ENCODE measurements at regions not wholly inside any gene's neighbourhood (a gene's known extent, or its start where the extent isn't known, plus 50 kb on each side); places are given as distances from the start of the nearest gene placed in this dataset.
A peak's percentile ranks its signal among the peaks of the same experiment; 100 is the strongest.
"Not testable (repeated sequence)": the region's sequence is repeated elsewhere in the genome, so short reads cannot be mapped to it uniquely, and the experiment has no call there.

- DNase-seq: peak; percentile 48
Observed at GRCh38 chr15:38002883-38003477, 68.5 kb downstream of the TMCO5A start.

DNA sequence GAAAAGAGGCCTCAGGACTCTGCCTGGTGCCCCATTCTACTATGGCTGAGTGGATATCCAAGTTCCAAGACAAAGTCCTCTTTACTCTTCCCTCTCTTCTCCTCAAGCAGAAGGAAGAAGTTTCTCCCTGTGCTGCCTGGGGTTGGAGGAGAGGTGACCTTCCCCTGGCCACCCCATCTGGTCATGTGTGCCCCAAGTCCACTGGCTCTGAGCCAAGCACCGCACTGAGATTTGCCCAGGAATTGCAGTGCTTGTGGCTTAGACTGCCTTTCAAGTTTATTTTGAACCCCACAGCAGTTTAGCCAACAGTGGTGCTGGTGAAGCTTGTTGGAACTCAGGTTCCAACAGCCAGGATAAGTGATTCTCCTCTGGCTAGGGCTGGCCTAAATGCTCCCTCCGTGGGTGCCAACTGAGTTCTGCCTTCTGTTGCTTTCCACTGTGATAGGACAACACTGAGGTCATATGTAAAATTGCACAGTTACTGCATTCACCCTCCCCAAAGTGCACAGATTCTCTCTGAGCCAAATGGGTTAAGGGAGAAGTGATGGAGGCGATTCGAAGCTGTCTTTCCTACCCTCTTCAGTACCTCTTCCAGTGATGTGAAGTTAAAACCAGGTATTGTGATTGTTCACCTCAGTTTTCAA lies 69.9 kb downstream of the TMCO5A start:
- no peak for DNase-seq

GRCh38 chr15:38005953-38006808 lies 71.7 kb downstream of the TMCO5A start:
- DNase-seq: no peak

DNA sequence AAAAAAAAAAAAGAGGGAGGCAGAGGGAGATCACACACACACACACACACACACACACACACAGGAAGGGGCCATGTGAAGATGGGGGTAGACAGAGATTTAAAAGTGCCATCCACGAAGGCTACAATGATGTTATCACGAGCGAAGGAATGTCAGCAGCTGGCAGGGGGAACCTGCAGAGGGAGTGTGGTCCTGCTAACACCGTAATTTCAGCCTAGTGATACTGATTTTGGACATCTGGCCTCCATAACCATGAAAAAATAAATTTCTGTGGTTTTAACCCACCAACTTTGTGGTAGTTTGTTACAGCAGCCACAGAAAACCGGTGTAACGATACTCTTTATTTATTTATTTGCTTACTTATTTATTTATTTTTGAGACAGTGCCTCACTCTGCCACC lies 76.0 kb downstream of the TMCO5A start:
- no peak for DNase-seq

DNA sequence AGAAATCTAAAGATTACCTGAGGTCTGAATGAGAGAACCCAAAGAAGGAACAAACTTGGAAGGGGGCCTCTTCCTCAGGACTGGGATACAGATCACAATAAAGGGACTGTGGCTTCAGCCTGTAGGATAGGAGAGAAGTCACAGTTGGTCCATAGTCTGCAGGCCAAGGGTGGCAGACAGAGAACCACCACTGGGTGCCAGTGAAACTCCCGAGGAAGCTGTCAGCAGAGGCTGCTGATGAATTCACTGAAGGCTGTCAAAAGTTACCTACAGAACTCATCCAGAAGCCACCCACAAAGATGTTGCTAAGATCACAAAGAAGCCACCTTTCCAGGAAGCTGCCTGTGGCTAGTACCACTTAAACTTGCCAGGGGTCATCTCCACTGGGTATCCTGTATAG lies 78.5 kb downstream of the TMCO5A start:
- no peak for DNase-seq

GRCh38 chr15:38017721-38018120 lies 83.3 kb downstream of the TMCO5A start:
- peak; percentile 53 for DNase-seq

DNA sequence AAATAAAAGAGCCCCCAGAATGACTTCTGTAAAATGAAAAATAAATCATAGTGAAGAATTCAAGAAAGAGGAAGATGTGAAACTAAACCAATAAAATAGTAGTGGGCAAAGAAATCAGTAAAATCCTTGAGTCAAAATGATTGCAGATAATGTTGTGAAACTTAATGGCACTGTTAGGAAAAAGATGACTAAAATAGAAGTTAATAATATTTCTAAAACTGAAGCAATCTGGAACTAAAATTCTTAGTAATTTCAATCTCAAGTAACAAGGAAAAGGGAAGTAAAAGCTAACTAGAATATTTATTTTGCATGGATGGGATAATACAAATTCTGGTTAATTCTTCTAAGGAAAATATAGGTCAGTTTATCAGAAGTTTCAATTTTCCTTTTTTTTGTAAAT lies 84.6 kb downstream of the TMCO5A start:
- DNase-seq: no peak

- DNase-seq: no peak
Observed at GRCh38 chr15:38021259-38021658, 86.8 kb downstream of the TMCO5A start.

- DNase-seq: no peak
Observed at GRCh38 chr15:38024293-38025091, 90.1 kb downstream of the TMCO5A start.

DNA sequence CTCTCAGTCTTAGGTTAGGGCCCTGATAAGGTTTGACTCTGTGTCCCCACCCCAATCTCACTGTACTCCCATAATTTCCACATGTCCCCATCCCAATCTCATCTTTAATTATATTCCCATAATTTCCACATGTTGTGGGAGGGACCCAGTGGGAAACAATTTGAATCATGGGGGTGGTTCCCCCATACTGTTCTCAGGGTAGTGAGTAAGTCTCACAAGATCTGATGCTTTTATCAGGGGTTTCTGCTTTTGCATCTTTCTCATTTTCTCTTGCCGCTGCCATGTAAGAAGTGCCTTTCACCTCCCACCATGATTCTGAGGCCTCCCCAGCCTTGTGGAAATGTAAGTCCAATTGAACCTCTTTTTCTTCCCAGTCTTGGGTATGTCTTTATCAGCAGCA lies 91.2 kb downstream of the TMCO5A start:
- not testable (repeated sequence) for DNase-seq

DNA sequence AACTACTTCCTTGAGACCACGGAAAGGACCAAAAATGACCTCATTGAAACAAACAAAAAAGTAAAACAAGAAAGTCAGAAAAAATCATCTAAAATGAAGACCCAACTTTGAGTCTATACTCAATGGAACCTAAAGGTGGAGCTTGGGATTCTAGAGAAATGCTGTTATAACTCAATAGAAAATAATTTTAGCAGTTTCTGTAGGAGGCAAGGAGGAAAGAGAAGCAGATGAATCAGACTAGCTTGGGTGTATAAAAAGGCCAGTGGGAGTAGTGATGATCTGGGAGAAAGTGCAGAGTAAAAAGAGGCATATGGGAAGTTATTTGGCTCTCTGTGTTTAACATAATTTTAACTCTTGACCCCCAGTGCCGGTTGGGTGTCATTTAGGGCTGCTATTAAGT lies 94.4 kb downstream of the TMCO5A start:
- DNase-seq: no peak

DNA sequence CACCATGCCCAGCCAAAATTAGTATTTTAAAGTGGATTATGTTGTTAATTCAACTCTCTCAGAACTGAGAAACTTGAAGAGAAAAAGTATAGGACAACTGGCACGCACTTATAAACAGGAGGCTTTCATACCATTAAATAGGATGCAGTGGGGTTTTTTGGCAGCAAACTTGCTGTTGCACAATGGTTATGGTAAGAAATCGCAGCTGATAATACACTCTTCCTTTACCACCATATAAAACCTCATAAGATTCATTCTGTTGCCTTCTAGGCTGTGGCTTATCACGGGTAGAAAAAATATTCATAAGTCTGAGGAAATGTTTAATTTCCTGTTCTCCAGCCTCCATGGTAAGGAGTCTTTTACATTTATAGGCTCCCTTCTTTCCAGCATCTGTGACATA lies 95.3 kb downstream of the TMCO5A start:
- no peak for DNase-seq

DNA sequence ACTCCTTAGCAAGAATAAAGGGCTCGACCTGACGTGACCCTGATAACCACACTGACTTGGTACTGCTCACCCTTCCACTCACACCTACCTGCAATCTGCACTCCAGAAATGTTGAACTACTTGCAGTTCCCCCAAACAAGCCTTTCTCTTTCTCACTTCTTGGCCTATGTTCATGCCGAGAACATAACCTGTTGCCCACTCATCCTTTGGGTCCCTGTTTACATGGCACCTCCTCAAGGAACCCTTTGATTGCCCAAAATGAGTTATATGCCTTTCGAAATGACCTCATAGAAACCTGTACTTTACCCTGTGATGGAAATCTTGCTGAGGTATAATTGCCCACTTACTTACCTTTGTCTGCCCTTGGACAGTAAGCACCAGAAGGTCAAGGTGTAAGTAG lies 96.2 kb downstream of the TMCO5A start:
- no peak for DNase-seq

DNA sequence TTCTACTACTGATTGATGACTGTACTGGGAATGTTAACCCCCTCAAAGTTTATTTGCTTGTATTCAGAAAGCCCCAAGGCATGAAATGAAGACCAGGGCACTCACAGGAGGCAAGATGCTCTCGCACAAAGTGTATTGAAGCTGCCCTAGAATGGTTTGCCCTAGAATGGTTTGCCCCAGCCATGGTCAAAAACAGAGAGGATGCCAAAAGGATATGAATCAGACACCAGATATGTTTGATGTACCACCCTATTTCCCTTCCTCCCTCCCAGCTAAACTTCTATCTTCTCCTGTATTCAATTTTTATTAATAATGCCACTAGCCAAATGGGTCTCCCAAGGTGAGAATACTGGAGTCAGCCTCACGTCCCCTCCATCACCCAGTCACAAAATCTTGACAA lies 101.3 kb downstream of the TMCO5A start:
- DNase-seq: no peak

DNA sequence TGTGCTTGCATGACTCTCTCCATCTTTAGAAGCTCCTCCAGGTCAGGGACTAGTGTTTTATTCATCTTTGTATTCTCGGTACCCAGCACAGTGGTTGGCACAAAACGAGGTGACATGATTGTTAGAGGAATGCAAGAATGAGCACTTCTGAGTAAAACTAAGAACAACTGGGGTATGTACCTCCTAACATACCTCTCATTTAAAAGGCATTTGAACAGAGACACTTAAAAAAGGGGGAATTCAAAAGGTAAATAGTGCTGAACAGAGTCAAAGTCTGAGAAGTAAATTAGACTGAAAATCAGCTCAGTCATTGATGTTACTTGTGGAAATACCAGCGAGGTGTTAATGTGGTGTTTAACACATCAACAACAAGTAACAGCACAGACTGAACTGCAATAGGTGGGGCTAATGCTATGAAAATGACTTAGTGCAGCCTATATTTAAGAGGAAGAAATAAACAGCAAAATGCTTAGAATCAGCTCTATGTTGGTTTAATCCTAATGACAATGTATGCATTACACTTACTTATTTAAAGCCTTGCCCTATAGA lies 102.4 kb downstream of the TMCO5A start:
- DNase-seq: no peak

- DNase-seq: no peak
Observed at GRCh38 chr15:38038659-38039442, 104.4 kb downstream of the TMCO5A start.

GRCh38 chr15:38040615-38041014 lies 106.2 kb downstream of the TMCO5A start:
- DNase-seq: no peak

DNA sequence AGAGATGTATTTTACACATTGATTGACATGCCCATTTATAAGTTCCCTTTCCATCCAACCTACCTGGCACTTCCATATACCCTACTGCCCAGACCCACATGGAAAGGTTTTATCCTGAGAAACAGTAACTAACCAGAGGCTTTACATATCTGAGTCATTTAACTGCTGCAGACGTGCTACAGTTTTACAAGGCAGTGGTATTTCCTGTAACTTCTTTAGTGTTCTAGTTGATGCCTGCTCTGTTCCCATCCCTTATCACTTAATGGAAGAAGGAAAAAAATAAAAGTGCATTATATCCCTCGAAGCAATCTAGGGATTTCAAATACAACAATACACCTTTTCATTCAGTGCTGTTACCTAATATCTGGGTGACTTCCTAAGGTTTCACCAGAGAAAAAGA lies 107.1 kb downstream of the TMCO5A start:
- DNase-seq: no peak

- DNase-seq: no peak
Observed at GRCh38 chr15:38042211-38042610, 107.8 kb downstream of the TMCO5A start.

GRCh38 chr15:38042707-38043445 lies 108.4 kb downstream of the TMCO5A start:
- DNase-seq: no peak

Data from CD4-positive, alpha-beta T cell treated with Interferon gamma for 1 hour (primary cell).